ENCODE measurements at regions not wholly inside any gene's neighbourhood (a gene's known extent, or its start where the extent isn't known, plus 50 kb on each side); places are given as distances from the start of the nearest gene placed in this dataset.
"Not testable (repeated sequence)": the region's sequence is repeated elsewhere in the genome, so short reads cannot be mapped to it uniquely, and the experiment has no call there.

DNA sequence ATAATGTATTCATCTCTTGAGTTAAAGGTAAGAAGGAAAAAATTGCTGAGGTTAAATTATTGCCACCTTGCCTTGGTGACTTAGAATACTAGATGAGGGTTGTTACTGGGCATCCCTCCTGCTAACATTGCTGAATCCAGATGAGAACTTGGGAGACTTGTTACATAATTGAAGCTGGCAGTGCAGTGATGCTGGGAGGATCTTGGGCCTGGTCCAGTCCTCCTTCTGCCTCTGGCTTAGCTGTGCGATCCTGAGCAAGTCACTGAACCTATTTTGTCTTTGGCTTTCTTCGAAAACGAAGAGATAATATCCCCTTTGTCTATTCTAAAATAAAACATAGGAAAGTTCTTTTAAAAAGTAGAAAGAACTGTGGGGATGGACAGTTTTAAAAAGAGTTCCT lies 244.9 kb upstream of the NRIP1 start:
- TF ChIP-seq CTCF (IDR thresholded peaks at IDR 0.05): no peak
- no peak for DNase-seq (ENCODE audit: low spot score)
- Histone ChIP-seq H3K27ac (no peak overlapping the region), H3K4me3 (no peak overlapping the region)

GRCh38 chr21:15311510-15311909 lies 246.7 kb upstream of the NRIP1 start:
- TF ChIP-seq CTCF (IDR thresholded peaks at IDR 0.05): no peak
- DNase-seq (ENCODE audit: low spot score): no peak
- Histone ChIP-seq H3K4me3 (no peak overlapping the region), H3K27ac (no peak overlapping the region)

- not testable (repeated sequence) for H3K4me3 ChIP-seq; H3K27ac ChIP-seq; DNase-seq (ENCODE audit: low spot score)
Measured at GRCh38 chr21:15317034-15317433, 252.2 kb upstream of the NRIP1 start.

DNA sequence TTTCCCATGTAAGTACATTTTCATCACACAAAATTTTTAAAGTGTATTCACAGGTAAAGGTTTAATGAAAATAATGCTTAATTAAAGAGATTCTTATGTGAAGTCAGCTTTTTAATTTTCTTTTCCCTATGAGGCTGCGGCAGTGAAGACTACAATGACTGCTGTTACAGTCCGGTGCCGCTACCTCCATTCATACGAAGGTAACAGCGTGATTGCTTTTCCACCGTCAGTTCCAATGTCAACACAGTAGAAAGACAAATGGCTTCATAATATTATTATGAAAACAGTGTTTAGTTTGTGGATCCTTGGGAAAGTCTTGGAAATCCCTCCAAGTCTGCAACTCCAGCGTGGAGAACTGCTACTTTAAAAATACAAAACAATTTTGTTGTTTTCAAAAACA lies 254.9 kb upstream of the NRIP1 start:
- DNase-seq (ENCODE audit: low spot score): no peak
- no peak for TF ChIP-seq CTCF (IDR thresholded peaks at IDR 0.05)
- Histone ChIP-seq H3K4me3 (no peak overlapping the region), H3K27ac (no peak overlapping the region)

DNA sequence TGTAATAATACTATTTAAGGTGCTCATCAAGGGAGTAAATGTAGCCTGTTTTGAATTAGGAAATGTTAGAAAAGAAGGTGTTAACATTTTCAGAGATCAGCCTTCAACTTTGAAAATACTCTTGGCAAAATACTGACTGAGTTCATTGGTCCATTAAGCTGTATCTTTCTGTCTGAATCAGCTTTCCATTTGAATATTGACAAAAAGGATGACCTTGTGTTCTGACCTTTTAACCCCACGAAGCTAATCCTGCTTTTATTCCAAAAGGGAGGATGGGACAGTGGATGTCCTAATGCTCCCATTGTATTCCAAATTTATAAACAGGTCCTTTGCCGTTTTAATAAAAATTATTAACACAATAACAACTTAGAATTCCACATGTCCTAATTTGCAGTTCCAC lies 259.7 kb upstream of the NRIP1 start:
- no peak for DNase-seq (ENCODE audit: low spot score)
- no peak overlapping the region for H3K27ac ChIP-seq
- no peak overlapping the region for H3K4me3 ChIP-seq
- TF ChIP-seq CTCF (IDR thresholded peaks at IDR 0.05): no peak

DNA sequence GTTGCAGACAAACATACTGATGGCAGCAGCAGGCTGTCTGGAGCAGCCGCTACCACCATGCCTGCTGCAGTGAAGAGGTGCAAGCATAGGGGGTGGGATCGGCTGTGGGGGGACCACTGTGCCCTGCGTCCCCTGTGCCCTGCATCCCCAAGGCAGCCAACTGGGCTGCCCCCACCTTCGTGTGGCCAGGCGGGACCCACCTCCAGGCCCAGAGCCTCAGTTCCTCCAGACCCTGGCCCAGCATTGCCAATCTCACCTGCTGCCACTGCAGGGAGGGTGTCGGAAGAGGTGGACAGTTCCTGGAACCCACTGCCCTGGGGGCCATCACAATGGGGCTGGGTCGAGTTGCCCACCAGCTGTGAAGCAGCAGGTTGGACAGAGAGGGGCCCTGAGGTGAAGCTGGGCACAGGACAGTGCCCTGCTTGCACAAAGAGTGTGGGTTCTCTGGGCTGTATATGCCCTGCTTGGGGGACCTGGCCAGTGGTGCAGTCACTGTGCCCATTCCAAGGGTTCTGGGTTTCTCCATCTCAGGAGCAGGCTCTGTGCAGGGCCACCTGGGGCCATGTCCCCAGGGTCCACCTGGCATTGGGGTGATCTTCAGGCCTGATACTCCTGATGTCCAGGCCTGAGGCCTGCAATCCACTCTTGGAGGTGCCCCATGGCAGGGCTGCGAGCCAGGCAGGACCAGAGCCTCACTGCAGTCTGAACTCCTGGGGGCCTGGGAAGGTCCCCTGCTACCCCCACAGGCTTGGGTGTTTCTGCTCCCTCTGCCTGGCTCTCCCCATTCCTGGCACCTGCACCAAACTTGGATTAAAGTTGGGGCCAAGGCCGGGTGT lies 261.4 kb upstream of the NRIP1 start:
- TF ChIP-seq CTCF (IDR thresholded peaks at IDR 0.05): no peak
- no peak for DNase-seq (ENCODE audit: low spot score)

GRCh38 chr21:15327637-15328265 lies 263.0 kb upstream of the NRIP1 start:
- no peak for DNase-seq (ENCODE audit: low spot score)
- no peak overlapping the region for H3K4me3 ChIP-seq
- TF ChIP-seq CTCF (IDR thresholded peaks at IDR 0.05): no peak

More for the DNA sequence above, 261.4 kb upstream of the NRIP1 start:
- H3K27ac ChIP-seq: no peak overlapping the region
- H3K4me3 ChIP-seq: no peak overlapping the region

More at GRCh38 chr21:15327637-15328265, 263.0 kb upstream of the NRIP1 start:
- H3K27ac ChIP-seq: no peak overlapping the region

All from coronary artery (tissue), 2 donors.